ENCODE measurements at regions not wholly inside any gene's neighbourhood (a gene's known extent, or its start where the extent isn't known, plus 50 kb on each side); places are given as distances from the start of the nearest gene placed in this dataset.

DNA sequence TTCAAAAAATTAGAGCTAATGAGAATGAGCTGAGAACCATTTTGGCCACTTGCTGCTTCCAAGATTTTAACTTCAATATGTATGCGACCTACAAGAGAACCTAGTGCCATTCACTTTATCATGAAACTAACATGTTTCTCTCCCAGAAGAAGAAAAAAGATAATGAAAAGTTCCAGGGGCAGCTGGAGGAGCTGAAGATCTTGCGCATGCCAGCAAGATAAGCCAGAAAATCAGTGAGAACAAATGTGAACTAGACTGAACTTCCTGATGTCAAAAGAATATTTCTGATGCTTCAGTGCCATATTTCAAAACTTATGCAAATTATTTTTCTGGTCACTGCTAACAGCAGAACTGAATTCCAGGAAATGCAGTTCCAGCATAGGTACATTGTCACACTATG lies 1265.1 kb downstream of the BRINP3 start:
- no peak for TF ChIP-seq USF1 (IDR thresholded peaks at IDR 0.05)
- TF ChIP-seq, protein P1, sequence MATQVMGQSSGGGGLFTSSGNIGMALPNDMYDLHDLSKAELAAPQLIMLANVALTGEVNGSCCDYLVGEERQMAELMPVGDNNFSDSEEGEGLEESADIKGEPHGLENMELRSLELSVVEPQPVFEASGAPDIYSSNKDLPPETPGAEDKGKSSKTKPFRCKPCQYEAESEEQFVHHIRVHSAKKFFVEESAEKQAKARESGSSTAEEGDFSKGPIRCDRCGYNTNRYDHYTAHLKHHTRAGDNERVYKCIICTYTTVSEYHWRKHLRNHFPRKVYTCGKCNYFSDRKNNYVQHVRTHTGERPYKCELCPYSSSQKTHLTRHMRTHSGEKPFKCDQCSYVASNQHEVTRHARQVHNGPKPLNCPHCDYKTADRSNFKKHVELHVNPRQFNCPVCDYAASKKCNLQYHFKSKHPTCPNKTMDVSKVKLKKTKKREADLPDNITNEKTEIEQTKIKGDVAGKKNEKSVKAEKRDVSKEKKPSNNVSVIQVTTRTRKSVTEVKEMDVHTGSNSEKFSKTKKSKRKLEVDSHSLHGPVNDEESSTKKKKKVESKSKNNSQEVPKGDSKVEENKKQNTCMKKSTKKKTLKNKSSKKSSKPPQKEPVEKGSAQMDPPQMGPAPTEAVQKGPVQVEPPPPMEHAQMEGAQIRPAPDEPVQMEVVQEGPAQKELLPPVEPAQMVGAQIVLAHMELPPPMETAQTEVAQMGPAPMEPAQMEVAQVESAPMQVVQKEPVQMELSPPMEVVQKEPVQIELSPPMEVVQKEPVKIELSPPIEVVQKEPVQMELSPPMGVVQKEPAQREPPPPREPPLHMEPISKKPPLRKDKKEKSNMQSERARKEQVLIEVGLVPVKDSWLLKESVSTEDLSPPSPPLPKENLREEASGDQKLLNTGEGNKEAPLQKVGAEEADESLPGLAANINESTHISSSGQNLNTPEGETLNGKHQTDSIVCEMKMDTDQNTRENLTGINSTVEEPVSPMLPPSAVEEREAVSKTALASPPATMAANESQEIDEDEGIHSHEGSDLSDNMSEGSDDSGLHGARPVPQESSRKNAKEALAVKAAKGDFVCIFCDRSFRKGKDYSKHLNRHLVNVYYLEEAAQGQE (IDR thresholded peaks at IDR 0.05; ENCODE audit: low read depth): no peak
